WERI-Rb-1 (cell line): ENCODE measurements at regions not wholly inside any gene's neighbourhood (a gene's known extent, or its start where the extent isn't known, plus 50 kb on each side); places are given as distances from the start of the nearest gene placed in this dataset.

Source experiments
- DNase-seq: peaks from one replicate; pipeline ENCODE4 v3.0.0-alpha.2; 2020
- H3K27ac ChIP-seq: fragments of 250-450 bp; sonication (Bioruptor Pico); 2 replicates; pipeline ENCODE4 v1.5.1; 2020; ENCODE audit warnings: mild to moderate bottlenecking, moderate library complexity
- H3K27me3 ChIP-seq: fragments of 250-450 bp; sonication (Bioruptor Pico); 2 replicates; pipeline ENCODE4 v1.5.1; 2021; ENCODE audit warnings: mild to moderate bottlenecking, low read depth, moderate library complexity; ENCODE audit not compliant: insufficient read depth, severe bottlenecking
- H3K36me3 ChIP-seq: fragments of 250-450 bp; sonication (Bioruptor Pico); 2 replicates; pipeline ENCODE4 v1.5.1; 2020; ENCODE audit warnings: mild to moderate bottlenecking, moderate library complexity
- H3K4me3 ChIP-seq: 2 replicates; pipeline ENCODE4 v1.5.1; 2011; ENCODE audit warnings: low read depth, mild to moderate bottlenecking, control low read depth, low read length
- H3K9me3 ChIP-seq: fragments of 250-450 bp; sonication (Bioruptor Pico); 2 replicates; pipeline ENCODE4 v1.5.1; 2021; ENCODE audit warnings: mild to moderate bottlenecking, moderate library complexity; ENCODE audit not compliant: severe bottlenecking
- CTCF ChIP-seq: IDR thresholded peaks from 2 replicates; pipeline ENCODE4 v1.5.1; 2011; ENCODE audit warnings: low read depth, mild to moderate bottlenecking, control low read depth, inconsistent platforms, low read length

- no peak for DNase-seq
- Histone ChIP-seq H3K27ac (no peak overlapping the region), H3K9me3 (no peaks in the 10 kb centered on the region), H3K36me3 (no peaks in the 10 kb centered on the region), H3K4me3 (no peak overlapping the region), H3K27me3 (no peaks in the 10 kb centered on the region)
- TF ChIP-seq CTCF = no peak
Observed at GRCh38 chr7:124996778-124997177, 67.2 kb upstream of the POT1 start.

- Histone ChIP-seq H3K27me3 (no peaks in the 10 kb centered on the region), H3K27ac (no peak overlapping the region), H3K4me3 (no peak overlapping the region), H3K36me3 (no peaks in the 10 kb centered on the region), H3K9me3 (no peaks in the 10 kb centered on the region)
- no peak for DNase-seq
- no peak for TF ChIP-seq CTCF
Observed at GRCh38 chr7:124992851-124993562, 63.4 kb upstream of the POT1 start.

GRCh38 chr7:124989911-124990310 is 60.3 kb upstream of the POT1 start:
- DNase-seq = no peak
- Histone ChIP-seq H3K9me3 (no peaks in the 10 kb centered on the region), H3K27ac (no peak overlapping the region), H3K4me3 (no peak overlapping the region), H3K36me3 (no peaks in the 10 kb centered on the region), H3K27me3 (no peaks in the 10 kb centered on the region)
- no peak for TF ChIP-seq CTCF
